HG03025 (cell line): ENCODE measurements at regions not wholly inside any gene's neighbourhood (a gene's known extent, or its start where the extent isn't known, plus 50 kb on each side); places are given as distances from the start of the nearest gene placed in this dataset.

Experiments used
- ATAC-seq: cut with Tn5 transposase; IDR thresholded peaks from one replicate; pipeline ENCODE4 v1.9.1; 2021; ENCODE audit warnings: mild to moderate bottlenecking, moderate library complexity; ENCODE audit not compliant: unreplicated experiment, low FRiP score

DNA sequence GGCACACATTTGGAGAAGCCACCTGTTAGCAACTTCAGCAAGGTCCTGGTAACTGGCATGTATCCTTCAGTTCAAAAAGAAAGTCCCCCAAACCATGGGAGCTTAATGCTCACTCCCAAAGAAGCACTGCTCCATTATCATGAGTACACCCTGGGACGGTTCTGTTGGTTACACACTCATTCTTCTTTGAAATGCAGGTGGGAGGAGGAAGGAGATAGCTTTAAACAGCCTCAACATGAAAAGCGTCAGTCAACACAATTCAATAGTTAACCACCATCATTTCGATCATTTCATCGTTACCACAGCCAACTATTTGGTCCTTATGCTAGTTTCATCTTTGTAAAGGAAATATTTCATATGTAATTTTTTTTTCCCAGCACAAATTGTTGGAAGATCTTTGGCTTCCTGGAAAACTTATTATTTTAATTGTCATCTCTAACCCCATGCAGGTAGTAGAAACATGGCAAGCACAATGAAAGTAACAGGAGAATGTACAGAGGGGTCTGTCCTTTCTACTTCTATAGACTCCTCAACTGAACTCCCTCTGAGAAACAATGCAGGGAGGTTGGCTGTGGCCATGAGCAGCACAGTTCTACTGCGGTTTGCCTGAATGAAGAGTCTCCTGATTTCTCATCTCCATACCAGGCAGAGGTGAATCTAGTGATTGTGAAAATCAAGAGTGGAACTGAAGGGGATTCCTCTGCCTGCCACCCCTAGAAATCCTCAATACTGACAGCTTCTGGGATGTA lies 196.4 kb upstream of the FOXN3 start:
- ATAC-seq = no peak

DNA sequence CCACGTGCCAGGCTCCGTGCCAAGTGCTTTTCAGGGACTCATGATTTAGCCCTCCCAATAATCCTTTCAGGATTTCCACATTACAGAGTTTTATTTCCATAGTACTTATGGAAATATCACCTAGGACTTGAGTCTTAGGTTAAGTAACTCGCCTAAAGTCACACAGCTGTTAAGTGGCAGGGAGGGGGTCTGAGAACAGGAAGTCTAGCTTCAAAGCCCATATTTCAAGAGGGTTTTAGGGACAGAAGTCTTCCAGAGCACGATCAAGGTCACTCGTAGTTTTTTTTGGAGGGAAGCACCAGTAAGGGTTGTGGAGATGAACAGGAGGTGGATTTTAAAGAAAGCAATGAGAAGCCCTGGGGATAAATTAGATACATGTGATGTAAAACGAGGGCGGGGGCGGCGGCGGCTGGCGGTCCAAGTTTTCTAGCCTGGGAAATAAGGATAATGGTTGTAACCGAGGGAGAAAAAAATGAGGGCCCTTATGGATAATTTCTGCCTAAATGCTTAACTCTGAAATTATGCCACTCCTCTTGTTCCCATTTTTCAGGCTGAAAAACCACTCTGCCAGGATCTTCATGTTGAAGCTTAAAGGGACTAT lies 192.6 kb upstream of the FOXN3 start:
- no peak for ATAC-seq

DNA sequence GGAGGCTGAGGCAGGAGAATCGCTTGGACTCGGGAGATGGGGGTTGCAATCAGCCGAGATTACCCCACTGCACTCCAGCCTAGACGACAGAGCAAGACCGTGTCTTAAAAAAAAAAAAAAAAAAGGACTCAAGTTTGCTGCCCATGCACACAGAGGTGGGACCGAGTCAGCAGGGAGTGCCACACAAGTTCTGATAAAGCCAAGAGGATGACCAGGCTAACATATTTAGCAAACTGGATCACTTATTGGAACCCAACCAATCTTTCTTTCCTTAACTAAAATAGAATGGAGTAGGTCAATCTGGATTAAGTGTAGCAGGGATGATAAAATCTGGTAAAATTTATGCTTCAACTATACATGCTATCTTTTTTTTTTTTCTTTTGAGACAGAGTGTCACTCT lies 190.4 kb upstream of the FOXN3 start:
- ATAC-seq = no peak

DNA sequence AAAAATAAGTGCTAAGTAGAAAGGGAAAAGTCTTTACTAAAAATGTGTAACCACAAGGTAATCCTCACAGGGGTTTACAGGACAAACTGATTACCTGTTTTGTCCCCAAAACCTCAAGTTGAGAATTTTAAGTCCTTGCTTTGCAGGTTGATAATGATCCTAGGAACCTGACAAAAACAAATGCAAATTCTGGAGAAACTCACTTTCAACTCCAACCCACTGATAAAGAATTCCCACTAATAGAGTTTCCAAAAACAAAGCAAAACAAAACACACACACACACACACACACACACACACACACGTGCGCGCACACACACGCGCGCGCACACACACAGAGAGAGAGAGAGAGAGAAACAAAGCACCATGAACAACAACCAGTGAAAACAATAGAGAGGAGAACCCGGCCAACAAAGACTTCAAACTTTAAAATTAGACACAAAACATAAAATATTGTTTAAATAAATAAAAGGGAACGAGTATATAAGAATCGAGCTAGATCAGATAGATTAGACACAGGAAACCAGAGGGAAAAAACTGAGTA lies 187.0 kb upstream of the FOXN3 start:
- ATAC-seq = no peak

DNA sequence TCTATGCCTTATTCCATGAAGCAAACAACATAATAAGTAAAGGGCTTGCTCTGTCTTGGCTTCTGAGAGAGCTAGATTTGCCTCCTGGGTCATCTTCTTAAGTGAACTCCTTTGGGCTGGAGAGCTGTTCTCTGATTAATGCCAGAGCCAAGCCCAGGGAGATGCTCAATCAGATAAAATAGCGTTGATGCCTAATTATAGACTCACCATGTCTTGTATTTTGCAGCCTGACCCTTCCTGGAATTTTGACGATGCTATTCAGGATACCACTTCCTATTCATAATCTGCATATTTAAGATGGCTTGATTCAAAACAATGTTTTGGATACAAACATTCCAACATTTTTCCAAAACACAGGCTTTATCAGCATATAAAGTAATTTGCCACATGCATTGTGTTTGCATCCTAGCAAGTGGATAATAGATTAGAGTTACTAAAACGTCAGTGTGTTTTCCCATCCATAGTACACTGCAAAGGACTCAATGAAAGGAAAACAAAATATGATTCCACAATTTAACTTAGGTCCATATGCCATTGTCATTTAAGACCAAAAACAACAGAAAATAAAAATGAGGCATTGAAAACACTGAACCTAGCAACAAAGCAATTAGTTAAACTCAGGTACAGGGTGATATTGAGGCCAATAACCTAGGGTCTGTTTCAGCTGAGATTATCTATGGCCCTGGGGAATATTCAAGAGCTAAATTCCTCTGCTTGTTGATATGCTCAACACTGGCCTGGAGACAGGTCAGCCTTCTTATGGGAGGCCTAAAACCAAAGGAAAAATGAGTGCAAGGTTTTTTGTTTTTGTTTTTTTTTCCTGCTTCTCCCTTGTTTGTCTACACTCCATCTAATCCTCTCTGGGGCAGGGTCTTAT lies 184.2 kb upstream of the FOXN3 start:
- ATAC-seq = no peak

DNA sequence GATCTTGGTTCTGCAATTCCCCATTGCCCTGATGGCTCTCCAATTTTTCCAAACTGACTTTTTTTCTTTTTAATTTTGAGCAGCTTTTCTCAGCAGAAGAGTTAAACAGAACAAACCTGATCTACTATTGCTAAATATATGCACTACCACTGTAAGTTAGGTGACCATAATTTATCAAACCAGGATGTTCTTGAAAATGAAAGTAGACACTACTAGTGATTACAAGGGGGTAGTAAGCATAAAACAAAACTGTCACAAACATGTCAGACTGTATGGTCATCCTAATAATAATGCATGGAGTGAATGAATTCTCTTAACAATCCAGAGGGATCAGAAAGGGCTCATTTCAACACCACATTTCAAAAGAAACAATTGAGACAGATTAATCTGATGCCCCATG lies 183.0 kb upstream of the FOXN3 start:
- no peak for ATAC-seq

DNA sequence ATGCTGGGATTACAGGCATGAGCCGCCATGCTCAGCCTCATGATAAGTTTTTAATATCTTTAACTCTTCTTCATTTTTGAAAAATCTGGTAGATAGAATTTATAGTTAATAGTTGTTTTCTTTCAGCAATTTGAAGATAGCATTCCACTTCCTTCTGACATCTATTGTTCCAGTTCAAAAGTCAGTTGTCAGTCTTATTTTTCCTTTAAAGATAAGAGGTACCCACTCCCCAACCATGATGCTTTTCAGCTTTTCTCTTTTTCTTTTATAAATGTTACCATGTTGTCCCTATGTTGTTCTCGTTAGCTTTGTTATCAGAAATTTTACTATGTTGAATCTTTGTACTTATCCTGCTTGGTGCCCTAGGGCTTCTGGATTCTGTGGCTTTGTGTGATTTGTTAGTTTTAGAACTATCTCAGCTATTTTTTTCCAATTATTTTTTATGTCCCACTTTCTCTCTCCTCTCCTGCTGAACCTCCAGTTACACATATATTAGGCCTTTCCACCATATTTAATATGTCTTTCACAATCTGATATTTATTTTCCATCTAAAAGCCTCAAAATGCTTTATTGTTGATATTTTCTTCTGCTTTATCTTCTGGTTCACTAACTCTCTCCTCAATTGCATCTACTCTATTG lies 181.6 kb upstream of the FOXN3 start:
- no peak for ATAC-seq

DNA sequence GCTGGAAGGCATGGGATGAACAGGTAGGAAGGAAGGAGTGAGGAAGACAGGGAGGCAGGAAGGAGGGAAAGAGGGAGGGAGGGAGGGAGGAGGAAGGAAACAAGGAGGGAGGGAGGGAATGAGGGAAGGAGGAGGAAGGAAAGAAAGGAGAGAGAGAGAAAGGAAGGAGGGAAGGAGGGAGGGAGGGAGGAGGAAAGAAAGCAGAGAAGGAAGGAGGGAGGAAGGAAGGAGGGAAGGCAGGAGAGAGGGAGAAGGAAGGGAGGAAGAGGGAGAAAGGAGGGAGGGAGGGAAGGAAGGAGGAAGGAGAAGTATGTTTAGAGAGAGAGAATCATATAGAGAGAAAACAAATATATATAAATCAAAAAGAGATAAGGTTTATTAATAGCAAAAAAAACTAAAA lies 175.9 kb upstream of the FOXN3 start:
- ATAC-seq = no peak

DNA sequence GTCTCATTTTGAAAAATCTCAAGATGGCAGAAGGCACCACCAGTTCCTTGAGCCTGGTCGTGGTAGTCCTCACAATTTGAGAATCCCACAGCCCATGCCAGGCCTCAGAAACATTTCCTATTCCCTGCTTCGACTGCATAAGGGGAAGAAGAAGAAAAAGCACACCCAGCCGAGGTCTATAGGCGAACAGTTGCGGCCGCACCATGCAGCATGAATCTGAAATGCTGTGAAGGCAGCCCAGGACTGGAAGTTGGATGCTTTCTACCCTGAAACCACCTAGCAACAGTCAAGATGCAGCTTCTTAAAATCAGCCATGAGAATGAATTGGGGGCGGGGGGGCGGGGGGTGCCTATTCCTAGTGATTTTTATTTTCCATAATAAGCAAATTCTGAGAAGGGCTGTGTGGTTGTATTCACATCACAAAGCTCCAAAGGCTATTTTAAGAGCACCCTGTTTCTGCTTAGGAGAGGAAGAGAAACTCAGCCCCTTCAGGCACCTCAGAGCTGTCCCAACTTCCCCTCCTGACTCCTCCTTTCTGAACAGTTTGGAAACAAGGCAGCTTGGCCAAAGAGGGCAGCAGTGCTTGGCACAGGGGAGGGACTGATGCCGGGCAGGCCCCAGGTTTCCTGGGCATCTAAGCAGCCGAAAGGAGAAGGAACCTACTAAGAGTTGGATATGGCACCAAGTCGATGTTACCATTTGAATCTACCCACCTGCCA lies 172.5 kb upstream of the FOXN3 start:
- ATAC-seq = no peak

DNA sequence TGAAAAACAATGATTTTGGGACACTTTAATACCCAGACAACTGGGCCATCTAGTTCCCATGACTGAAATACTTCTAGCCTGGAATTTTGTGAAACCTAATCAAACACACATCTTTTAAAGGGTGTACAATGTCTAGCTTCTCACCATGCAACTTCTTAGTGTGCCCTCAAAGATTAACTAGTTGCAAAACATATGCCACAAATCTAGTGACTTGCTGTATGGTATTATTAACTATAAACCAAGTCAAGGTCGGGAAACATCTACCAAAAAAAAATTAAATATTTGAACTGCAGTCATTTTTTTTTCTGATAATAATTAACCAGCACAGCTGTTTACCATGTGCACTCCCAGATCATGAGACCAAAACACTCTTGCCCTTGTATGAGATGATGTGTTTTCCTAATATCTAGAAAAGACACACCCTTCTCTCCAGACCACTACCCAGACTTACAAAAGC lies 171.8 kb upstream of the FOXN3 start:
- ATAC-seq = no peak

DNA sequence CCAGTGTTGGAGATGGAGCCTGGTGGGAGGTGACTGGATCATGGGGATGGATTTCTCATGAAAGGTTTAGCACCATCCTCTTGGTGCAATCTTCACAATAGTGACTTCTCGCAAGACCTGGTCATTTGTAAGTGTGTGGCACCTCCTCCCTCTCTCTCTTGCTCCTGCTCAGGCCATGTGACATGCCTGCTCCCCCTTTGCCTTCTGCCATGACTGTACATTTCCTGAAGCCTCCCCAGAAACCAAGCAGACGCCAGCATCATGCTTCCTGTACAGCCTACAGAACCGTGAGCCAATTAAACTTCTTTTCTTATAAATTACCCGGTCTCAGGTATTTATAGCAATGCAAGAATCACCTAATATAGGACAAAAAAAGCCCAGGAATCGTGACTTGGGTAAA lies 171.0 kb upstream of the FOXN3 start:
- no peak for ATAC-seq

DNA sequence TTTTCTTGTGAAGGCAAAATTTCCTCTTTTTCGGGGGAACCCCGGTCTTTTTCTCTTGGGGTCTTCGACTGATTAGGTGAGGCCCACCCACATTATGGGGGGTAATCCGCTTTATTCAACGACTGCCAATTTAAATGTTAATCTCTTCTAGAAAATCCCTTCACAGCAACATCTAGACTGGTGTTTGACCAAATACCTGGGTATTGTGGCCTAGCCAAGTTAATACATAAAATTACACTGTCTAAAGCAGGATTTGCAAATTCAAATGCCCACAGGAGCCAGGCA lies 170.0 kb upstream of the FOXN3 start:
- ATAC-seq = no peak

DNA sequence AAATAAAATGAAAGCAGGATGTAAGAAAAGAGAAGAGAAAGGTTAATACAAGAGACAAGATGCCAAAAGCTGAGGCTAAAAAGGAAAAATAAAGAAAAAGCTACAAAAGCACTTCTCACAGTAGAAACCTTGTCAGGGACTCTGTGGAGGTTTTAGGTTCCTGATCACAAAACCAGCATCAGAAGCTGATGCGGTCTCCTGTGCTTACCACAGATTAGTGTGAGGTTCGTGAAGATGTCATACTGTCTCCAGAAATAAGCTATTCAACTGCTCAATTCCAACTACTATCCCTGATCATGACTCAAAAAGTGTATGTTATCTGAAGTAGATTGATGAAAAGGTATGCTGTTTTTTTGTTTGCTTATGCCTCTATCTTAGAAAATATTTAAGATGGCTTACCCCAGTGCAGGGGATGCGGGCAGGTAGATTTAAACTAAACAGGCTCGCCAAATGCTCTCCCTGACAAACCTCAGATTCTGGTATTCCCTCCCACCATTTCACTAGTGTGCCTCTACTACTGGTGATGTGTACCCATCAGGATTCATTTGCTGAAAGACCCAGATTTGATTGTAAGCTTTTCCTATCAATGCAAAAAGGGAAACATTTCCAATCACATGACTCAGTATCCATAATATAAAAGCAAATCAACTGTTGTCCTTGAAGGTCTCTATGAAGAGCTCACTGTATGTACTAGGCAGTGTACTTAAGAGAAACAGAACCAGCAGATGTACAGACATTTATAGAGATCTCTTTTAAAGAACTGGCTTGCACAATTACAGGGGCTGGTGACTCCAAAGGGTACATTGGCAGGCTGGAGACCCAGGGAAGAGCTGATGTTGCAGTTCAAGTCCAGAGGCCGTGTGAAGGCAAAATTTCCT lies 169.5 kb upstream of the FOXN3 start:
- ATAC-seq = no peak

DNA sequence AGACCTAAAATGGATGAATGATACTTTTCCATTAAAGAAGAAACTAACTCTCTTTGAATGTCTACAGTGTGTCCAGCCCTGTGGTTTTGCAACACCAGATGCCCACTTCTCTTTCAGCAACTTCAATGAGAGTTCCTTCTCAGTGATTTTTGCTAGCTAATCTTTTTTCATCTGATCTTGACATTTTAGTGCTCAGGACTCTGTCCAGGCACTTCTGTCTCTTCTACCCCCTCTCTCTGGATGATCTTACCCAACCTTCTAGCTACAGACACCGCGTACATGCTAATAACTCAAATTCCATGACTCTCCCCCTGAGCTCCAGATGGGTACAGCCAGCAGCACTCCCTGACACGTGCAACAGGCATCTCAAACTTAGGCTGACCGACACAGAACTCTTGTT lies 161.1 kb upstream of the FOXN3 start:
- ATAC-seq = no peak

DNA sequence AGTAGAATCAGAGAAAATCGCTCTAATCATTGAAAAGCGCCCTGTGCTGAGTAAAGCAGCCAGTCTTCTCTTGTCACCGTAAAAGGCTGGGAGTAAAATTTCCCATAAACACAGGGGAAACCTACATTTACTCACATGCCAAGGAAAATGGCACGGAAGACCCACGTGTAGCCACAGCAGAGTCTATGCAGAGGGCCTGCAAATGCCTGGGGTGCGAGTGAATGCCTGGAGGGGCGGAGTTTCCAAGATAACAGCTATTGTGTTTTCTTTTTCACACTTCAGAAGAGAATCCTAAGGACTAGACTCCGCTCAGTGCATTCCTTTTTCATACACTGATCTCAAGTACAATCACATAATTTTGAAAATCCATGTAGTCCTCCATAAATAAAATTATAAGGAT lies 159.9 kb upstream of the FOXN3 start:
- ATAC-seq = no peak

DNA sequence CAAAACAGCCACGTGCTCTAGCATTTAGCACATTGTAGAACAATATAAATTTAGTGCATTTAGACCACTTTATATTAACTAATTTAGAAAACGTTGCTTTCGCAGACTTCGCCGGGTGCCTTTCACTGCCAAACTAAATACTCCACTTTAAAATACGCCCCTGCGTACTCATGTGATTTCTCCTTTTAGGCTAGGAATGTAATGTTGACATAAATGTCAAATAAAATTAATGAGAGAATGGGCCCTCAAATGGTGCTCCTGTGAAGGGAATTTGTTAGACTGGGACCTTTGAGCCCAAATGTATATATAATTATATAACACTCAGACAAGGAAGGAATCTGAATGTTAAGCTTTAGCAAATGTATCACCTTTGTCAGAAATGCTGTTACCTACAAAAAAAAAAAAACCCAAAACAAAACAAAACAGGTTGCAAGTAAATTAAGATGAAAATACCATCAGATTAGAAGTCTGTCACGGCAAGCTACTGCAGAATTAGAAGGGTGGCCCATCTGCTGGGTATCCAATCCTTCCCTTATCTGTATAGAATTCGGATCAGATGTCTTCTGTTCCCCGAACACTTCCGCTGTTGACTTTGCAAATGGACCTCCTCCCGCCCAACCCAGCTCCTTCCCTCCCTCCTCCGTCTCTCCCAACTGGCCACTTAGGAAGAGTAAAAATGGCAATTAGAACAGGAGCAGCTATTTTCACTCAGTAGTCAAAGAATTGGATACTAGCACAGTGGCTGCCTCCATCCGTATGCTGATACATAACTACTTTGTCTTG lies 159.3 kb upstream of the FOXN3 start:
- no peak for ATAC-seq

DNA sequence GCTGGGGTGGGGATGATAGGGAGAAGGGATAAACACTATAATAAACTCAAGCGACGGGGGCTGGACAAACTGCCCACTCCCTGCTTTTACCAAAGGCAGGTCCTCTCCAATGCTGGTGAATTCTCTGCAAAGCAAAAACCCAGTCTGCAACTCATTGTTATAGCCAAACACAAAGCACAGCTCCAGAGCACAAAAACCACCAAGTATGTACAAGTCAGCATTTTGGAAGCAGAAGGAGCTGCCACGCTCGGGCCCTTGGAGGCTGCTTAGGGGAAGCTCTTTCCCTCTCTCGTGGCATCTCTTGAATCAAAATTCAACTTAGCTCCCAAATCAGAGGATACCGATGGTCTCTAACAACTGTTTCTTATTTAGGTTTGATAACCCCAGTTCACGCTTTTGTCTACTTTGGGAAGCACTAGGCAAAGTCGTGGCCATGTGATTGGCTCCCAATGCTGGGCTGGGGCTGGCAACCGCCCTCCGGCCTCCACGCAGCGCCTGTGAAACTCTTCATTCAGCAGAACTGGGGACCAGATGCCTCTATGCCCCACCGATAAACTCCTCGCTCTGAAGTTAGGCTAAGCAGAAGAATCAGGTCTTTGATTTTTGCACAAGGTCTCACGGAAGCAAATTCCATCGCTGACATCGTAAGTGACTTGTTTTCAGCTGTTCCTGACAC lies 158.5 kb upstream of the FOXN3 start:
- ATAC-seq = no peak

DNA sequence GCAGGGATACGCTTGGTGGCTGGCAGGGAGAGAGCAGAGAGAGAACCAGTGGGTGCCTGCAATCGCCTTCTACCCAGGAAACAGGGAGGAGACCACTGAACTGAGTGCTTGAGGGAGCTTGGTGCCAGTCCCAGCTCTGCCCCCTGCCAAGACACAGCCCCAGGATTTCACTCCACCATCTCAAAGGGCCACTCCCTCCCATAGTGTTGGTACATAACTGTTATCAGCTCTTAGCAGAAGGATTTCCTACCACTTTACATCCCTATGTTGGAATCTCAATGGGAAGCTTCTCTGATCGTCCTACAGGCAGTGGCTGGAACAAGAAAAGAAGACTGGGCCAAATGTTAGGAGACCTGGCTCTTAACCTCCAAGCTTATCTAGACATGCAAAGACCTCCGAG lies 157.4 kb upstream of the FOXN3 start:
- no peak for ATAC-seq
